Suppressor macrophage (primary cell): ENCODE measurements at regions not wholly inside any gene's neighbourhood (a gene's known extent, or its start where the extent isn't known, plus 50 kb on each side); places are given as distances from the start of the nearest gene placed in this dataset.

Experiments used
- DNase-seq, 4 experiments: peaks; one replicate each; pipeline ENCODE4 v3.0.0-alpha.2; 2020 to 2022

DNA sequence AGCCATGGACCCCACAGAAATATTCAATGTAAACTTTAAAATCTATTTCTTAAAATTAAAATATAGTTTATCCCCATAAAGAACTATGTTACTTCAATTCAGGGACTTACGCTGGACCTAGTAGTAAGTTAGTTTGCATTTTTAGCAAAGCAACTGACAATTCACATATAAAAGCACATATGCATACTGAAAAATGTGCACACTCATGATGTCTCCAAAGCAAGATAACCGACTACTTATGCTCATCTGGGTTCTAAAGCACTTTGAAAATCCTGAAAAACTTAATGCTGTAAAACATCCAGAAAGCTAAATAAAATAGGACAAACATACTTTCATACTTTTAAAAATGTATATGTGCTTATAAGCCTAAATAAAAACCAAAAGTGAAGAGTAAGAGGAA lies 264.4 kb upstream of the GAS1 start:
- no peak for DNase-seq

DNA sequence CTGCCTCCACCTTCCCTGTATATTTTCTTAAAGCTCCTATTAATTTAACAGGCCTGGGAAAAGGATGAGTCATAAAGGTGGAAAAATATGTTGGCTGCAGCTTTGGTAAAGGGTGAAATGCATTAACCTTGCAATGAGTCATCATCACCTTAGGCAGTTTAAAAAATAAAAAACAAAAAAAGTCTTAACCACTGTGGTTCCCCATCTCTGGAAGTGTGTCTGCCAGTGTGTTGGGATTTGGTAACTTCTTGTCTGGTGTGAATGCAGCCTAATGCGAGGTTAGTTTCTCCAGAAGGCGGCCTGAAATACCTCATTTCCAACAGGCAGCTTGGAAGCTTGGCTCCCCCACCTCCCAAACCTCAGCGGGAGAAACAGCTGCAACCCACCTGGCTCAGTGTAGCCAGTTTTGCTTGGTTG lies 265.3 kb upstream of the GAS1 start:
- DNase-seq: no peak

DNA sequence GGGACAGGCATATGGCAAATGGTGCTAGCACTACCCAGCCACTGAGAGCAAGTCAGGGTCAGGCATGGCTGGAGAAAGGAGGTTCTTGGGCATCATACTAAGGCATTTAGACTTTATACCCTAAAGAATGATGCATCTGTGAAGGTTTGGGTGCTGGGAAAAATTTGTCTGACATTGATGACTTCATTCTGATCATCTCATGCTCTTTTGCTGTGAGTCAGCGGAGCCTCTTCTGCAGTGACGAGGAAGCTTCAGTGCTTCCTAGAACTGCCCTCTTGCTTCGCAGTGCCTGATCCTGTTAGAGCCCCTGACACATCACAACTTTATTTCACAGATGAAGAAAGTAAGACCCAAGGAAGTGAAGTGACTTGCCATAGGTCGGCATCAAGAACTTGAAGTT lies 266.6 kb upstream of the GAS1 start:
- DNase-seq: peak in 2 of 4 experiments; percentile 3 to 5

DNA sequence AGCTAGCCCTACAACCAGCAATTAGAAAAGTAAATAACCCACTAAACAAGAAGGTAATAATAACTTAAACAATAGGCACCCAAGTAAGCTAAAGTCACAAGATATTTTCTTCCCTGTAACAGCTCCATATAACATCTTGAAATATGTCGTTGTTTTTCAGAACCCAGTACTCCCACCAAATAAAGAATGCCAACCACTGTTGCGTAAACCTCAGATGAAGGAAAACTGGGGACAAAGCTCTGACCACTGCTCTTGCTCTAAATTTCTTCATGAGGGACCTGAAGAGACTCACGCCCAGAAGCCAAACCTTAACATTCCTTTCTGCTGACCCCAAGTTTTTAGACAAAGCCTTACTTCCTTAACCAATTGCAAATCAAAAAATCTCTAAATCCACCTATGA lies 267.7 kb upstream of the GAS1 start:
- no peak for DNase-seq

DNA sequence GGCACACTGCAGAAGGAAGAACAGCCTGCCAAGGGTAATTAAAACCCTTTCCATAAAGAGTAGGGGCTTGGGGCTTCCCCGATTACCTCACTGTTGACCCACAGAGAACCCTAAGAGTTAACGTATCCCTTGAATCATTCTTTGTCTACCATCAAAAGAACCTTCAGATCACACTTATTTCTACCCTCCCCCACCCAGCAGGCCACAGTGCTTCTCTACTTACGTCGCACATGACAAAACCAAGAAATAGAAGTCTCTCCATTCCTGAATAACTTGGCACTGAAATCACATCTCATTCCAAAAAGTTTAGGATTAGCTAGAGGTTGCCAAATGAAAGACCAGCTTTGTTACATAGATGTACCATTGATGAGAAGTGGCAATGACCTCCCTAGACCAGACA lies 268.7 kb upstream of the GAS1 start:
- DNase-seq: no peak

DNA sequence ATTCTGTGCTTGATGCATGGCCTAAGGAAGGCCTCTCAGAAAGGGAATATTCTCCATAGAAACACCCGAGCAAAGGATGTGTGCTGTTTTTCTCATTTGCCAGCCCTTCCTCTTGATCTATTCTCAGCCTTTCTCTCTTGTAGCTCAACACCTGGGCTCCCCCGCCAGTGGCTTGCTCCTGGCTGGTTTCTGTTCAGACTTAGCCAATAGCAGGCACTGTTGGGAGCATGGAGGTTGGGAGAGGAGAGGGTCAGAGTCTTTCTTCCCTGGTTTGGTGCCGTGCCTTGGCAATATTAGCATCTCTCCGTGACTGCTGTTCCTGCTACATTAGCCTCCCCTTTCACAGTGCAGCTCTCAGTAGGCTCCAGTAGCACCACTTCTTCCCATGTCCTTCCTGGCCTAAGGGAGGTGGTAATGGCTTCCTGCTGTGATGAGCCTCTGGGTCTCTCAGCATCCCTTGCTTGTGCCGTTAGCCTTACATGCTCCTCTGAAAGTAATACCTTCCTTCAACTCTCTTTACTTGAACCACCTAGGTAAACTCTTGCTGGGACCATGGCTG lies 269.7 kb upstream of the GAS1 start:
- DNase-seq: no peak

DNA sequence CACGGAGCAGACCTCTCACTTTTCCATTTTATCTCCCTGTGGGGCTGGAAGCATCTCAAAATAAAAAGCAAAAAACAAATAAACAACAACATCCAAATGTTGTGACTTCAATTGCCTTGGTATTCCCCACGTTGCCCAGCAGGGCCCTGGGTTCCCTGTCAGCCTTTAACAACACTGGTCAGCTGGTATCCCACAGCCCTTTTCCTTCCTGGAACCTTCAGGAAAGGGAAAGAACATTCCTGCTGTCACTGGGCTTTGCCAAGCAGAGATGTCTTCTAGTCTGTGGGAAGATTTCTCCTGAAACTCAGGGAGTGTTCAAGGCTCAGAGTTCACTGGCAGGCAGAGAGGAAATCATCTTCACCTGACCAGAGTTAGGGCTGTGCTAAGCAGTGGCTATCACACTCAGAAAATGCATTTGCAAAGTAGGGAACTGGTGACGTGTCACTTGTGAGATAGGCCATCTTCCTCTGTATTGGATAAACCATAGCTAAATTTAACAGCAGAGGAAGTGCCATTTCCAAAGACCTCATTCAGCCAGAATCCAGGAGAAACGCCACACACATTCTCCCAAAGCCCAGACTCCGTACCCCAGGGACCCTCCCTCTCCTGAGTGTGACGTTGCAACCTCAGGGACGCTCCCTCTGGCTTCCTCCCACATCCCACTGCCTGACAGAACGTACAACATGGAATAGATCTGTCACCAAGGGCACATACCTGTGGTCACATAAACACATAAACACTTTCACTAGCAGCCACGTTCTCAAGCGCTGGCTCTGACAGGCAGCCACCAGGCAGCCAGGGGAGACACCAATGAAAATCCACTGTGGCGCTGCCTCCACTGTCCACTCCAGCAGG lies 274.0 kb upstream of the DAPK1 start:
- peak in 1 of 4 experiments; percentile 2 for DNase-seq

DNA sequence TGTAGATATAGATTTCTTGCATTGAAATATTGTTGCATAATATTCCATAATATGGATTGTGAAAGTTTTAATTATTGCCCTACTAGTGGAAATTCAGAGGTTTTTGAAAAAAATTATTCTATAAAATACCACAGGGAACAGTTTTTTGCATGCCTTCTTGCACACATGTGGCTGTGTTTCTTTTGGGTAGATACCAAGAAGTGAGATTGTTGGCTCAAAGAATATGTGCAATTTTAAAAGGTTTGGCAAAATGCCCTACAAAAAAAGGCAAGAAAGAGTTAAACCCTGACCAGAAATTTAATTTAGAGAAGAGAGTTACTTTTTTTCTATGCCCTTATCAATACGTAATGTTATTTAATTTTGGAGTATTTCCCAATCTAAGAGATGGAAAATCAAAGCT lies 270.8 kb upstream of the DAPK1 start:
- no peak for DNase-seq

DNA sequence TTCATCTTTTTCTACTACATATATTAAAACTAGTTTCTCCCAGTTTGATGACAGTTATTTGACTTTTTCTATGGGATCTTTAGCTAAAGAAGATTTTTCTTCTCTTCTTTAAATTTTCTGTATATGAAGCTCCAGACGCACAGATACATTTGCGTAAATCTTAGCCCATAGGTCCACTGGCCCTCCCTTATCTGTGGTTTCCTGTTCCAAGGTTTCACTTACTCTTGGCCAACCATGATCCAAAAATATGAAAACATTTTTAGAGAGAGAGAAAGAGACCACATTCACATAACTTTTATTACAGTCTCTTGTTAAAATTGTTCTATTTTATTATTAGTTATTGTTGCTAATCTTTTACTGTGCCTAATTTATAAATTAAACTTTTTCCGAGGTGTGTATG lies 270.2 kb upstream of the DAPK1 start:
- peak in 1 of 4 experiments; percentile 2 for DNase-seq

DNA sequence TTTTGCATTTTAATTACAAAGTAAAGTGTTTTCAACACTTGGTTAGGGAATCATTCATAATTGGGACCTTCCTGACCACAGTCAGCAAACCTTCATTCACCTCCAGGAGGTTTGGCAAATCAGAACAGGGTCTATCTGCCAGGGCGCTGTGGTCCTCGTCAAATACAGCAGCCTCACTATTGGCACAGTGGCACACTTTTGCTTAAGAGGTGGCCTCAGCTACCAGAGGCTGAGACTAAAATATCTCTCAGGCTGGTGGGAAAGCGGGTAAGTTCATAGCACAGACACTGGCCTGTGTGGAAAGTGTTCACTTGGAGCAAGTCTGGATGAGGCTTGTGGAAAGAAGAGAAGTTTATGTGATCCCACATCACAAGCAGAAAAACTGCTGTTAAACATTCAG lies 268.6 kb upstream of the DAPK1 start:
- DNase-seq: no peak

DNA sequence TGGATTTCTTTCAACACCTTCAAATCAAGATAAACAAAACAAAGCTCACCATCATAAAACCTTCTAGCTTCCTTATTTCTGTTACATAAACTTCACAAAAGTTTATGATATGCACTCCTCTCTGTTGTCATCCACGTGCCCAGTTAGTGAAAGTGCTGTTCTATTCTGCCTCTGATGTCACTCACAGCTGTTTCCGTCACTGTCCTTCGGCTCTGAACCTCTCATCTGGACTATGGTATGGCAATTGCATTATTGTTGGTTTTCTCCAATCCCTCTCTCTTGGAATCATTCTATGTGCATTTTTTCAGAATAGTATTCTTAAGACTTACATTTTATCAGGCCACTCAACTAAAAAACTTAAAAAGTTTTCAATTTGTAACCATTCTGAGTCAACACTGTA lies 264.2 kb upstream of the DAPK1 start:
- no peak for DNase-seq

DNA sequence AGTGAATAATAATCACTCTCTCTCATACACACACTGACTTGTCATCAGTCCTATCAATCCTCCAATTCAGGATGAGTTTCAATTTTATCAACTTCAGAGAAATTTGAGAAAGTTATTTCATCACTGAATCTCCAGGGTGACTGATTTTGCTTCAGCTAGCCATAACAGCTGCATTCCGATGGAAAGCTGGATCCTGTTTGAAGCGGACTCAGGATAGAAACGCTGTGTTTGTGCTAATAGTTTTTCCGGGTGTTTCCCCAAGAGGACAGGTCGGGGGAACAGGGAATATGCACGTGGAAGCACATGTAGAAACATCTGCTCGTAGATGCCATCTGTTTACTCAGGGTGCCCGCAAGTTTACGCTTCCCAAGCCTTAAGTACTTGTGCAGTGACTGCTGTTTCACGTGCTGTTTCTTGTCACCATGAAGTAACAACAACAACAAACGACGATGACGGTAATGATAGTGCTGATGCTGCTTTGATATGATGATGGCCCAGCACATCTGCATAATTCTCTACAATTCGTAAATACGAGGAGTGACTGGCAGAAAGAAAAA lies 263.7 kb upstream of the DAPK1 start:
- DNase-seq: no peak

DNA sequence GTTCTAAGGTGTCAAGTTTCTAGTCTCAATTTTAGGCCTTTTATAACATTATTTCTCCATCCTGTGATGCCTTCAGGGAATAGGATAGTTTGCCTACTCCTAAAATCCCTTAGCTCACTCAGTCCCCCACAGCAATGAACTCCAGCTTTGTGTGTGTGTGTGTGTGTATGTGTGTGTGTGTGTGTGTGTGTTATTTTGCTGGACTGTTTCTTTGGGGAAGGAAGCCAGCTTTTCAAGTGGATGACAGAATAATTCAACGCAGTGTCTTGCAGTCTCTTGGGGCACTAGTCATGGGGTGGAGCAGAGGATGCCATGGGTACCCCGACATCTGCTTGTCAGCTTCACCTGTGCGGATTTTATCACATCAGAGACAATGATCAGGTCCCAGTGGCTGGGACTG lies 262.8 kb upstream of the DAPK1 start:
- no peak for DNase-seq

DNA sequence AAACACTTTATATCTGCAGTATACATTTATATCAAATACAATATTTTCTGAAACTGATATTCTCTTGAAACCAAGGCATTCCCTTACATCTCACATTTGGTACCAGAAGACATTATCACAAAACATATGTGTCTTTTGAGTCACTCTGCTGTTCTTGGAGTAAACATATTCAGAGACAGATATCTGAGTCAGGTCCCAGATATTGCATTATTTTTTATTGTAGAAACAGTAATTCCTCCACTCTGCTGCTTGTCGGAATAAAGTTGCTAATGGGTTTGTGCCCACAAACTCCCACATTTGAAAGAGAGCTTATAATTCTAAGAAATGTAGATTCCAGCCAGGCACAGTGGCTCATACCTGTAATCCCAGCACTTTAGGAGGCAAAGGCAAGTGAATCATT lies 261.1 kb upstream of the DAPK1 start:
- DNase-seq: no peak

DNA sequence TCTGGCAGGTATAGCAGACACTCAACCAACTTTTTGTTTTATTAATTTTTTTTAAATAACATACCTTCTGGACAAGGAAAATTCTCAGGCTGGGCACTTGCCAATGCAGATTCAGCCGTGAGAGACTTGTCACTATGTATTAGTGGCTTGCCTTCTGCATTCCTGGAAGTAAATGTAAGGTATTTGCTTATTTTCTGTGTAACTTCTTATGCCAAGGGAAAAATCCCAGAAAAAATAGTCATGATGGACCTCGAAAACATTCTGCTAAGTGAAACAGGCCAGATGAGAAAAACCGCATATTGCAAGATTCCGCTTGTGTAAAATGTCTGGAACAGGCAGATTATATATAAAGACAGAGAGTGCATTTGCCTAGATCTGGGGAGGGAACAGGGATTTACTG lies 260.3 kb upstream of the DAPK1 start:
- no peak for DNase-seq

DNA sequence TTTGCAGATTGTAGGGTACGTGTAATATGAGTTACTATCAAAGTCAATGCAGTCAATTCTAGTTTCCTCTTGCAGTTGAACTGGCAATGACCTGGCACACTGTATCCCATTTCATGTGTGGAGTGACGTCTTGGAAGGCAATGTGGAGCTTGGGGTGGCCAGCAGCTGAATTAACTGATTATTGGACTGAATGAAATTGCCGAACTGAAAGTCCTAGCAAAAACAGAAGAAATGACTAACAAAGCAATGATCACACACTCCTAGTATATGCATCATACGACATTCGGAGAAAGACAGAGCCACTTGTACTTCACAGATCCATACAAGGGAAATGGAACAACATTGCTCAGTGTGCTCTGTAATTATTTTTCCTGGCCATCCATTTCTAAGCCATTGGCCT lies 259.1 kb upstream of the DAPK1 start:
- no peak for DNase-seq

DNA sequence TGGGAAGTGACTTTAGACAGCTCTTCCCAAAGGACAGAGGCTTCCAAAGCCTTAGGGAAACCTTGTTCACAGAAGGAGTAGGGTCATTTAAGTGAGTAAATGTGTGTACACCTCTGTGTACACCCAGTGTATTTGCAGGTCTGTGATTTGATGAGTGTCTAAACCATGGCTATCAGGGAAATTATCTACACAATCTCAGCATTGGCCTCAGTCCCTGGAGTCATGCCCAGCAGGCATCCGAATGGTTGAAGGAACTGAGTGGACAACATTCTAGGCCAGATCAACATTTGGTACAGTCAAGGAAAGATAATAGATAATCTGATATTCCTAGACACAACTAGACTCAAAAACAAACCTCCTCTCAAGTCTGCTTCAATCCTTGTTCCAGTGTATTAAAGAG lies 258.4 kb upstream of the DAPK1 start:
- DNase-seq: no peak

DNA sequence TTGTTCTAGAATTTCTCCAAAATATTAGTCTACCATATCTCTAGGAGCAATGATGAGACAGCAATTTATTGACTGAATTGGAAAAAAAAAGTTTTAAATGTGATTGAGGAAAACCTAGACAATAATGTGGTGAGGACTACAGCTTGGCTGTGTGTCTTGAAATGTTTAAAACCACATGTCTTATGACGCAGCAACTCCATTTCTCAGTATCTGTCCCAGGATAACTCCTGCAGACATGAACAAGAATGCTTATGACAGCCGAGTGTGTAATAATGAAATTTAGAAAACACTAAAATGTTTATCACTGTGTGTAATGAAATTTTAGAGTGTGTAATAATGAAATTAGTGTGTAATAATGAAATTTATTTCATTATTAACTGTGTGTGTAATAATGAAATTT lies 254.1 kb upstream of the DAPK1 start:
- DNase-seq: no peak

DNA sequence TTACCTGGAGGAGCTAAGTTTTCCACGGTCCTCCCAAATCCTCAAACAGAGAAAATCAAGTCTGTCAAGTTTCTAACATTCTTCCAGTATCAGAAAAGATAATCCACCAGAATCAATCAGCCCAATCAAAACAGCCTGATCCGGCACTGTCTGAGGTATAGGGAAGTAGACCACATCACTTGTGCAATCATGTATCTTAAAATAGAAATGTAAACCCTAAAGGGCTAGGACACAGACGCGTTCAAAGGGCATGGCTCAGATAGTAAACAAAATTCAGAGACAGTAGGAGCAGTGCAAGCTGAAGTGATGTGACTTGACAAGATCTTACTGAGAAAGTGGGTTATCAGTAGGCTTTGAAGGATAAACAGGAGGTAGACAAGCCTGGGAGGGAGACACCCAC lies 252.4 kb upstream of the DAPK1 start:
- peak in 3 of 4 experiments; percentile 8 to 34 (median 14) for DNase-seq

DNA sequence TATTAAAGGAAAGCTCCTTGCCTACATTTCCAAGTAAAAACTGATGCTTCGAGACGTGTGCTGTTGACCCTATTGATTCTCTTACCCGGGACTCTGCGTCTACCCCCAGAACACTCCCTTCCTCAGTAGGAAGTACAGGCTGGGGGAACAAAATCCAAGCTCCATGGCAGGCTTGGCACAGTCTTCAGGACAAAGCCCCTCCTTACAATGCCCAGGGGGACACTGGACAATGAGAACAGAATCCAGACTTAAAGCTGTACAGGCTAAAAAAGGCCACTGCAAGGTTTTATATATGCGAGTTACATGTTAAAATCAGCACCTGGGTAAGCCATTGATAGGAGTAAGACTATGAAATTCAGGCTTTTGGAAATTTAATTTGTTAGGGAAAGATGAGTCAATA lies 250.6 kb upstream of the DAPK1 start:
- no peak for DNase-seq

DNA sequence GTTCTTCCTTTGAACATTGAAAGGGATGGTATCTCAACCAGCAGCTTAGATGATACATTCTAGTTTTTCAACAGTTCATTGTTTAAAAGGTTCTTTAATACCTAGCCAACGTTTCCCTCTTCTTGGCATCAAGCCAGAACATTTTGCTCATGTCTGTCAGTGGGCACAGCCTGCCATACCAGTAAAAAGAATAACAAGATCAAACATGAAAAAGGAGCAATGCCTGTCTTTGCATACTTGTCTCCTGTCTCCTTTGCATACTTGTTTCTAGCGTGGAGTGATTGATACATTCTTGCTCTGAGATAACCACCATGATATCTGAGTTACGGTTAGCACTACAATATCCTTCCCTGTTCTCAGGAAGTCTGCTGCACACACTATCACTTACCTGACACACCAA lies 248.6 kb upstream of the DAPK1 start:
- DNase-seq: no peak

DNA sequence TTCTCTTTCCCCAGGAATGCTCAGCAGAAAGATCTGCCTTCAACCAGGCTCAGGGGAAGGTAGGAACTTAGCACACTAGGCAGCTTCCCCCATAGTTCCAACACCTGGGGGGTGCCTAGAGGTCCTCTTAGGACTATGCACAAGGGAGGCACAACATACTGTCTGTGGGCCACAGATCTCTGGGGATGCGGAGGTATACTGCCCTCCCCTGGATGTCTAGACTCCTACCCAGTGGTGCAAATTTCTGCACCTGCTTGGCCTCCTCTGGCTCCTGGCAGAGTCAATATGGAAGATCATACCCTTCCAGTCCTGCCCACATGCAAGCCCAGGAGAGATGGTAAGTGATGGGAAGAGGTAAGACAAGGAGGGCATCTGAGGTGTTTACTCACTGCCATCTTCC lies 247.5 kb upstream of the DAPK1 start:
- DNase-seq: no peak

DNA sequence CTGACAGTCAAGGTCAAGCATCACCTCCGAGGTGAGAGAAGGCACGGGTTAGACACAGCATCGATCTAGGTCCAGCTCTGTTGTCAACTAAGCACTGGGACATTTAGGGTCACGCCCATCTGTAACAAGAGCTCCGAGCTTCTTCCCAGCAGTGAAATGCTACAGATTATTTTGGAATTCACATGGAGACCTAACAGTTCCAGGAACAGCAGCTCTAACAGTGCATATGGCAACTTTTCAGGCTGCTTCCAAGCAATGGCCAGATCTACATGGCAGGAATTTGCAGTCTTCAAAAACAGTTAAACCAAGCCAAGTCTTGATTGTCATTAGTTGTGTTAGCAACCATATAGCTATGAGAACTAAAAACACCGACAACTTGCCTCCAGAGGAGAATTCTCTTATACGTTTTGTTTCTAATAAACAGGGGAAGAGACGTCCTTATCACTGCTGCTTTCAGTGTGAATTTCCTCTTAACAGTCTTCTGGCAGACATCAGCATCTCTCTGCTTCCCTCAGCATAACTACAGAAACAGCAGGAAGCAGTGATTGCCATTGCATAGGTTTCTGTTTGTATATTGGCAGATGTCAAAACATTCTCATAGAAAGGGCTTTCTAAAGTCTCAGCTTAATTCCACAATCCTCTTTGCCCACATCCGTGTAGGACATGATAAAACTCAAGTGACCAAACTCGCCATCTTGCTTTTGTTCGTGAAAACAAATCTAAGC lies 242.1 kb upstream of the DAPK1 start:
- DNase-seq: no peak

DNA sequence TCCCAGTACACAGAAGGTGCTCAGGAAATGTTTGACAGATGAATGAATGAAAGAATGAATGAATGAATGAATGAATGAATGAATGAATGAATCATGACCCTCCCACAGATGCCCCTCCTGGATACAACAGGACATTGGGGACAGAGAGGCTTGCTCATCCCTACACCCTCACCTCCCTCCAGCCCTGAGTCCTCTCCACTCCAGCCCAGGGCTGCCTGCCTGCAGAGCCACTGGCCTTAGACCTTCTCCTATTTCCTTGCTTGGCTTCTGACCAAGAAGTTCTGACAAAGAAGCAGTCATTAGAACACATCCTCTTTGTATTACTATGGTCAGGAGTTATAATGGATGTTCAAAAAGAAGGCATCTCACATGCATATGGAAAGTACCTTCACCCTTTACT lies 240.7 kb upstream of the DAPK1 start:
- no peak for DNase-seq
